Muscle of leg (tissue), 3 donors: ENCODE measurements at regions not wholly inside any gene's neighbourhood (a gene's known extent, or its start where the extent isn't known, plus 50 kb on each side); places are given as distances from the start of the nearest gene placed in this dataset.
A peak's percentile ranks its signal among the peaks of the same experiment; 100 is the strongest.

ENCODE experiments used
- DNase-seq: peaks from one replicate; pipeline ENCODE4 v3.0.0; 2013
- H3K27ac ChIP-seq: one replicate; pipeline ENCODE4 v1.5.1; 2013; ENCODE audit warnings: mild to moderate bottlenecking, low read length, control low read depth
- H3K27me3 ChIP-seq: one replicate; pipeline ENCODE4 v1.6.1; 2013; ENCODE audit warnings: low read length; ENCODE audit not compliant: control insufficient read depth, insufficient read depth
- H3K36me3 ChIP-seq: one replicate; pipeline ENCODE4 v1.6.1; 2013; ENCODE audit warnings: low read length; ENCODE audit not compliant: control insufficient read depth, insufficient read depth
- H3K4me1 ChIP-seq: one replicate; pipeline ENCODE4 v1.6.1; 2013; ENCODE audit warnings: low read length; ENCODE audit not compliant: control insufficient read depth, insufficient read depth
- H3K4me3 ChIP-seq: one replicate; pipeline ENCODE4 v1.5.1; 2013; ENCODE audit warnings: low read length, control low read depth
- H3K9me3 ChIP-seq: replicated peaks from 2 replicates; pipeline ENCODE4 v1.6.1; 2013; ENCODE audit warnings: low read depth, low read length; ENCODE audit not compliant: control insufficient read depth
- WGBS: methylation state at CpG from one replicate; pipeline ENCODE4 v1.1.5; 2013; ENCODE audit warnings: missing lambda C conversion rate; ENCODE audit not compliant: insufficient coverage; 5-methylcytosine and 5-hydroxymethylcytosine counted together

DNA sequence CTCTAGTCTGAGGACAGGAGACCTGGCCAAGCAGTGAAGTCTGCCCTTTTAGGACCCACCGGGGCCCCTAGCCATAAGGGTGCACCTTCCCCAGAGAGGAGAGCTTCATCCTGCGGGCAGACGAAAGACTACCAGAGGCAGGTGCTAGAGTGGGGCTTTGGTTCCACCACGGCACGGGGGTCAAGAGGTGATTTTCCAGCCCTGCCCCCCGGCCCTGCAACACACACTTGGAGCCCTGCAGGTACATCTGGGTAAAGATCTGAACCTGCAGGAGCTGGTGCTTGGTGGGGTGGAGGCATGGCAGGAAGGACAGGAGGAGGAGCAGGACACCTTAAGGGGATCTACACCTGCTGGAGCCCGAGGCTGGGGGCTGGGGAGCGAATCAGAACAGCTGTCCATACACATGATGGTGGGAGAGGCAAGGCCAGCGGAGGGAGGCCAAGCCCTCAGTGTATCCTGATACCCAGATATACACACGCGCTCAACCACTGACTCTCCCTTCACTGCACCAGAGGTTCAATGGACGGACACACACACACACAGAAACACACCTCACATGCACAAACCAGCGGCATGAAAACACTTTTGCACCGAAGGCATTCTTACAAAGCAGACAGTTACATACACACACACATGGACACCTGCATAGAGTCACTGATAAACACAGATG lies 98.4 kb upstream of the MVB12B start:
- no peaks in the 10 kb centered on the region for H3K9me3 ChIP-seq
- DNase-seq: no peak
- no peaks in the 10 kb centered on the region for H3K36me3 ChIP-seq
- 68% methylated on average over 12 of the region's 14 CpGs for WGBS
- no peak overlapping the region for H3K27ac ChIP-seq
- no peak overlapping the region for H3K4me3 ChIP-seq
- H3K4me1 ChIP-seq: no peaks in the 10 kb centered on the region
- peaks cover 49% of the 10 kb centered on the region for H3K27me3 ChIP-seq

DNA sequence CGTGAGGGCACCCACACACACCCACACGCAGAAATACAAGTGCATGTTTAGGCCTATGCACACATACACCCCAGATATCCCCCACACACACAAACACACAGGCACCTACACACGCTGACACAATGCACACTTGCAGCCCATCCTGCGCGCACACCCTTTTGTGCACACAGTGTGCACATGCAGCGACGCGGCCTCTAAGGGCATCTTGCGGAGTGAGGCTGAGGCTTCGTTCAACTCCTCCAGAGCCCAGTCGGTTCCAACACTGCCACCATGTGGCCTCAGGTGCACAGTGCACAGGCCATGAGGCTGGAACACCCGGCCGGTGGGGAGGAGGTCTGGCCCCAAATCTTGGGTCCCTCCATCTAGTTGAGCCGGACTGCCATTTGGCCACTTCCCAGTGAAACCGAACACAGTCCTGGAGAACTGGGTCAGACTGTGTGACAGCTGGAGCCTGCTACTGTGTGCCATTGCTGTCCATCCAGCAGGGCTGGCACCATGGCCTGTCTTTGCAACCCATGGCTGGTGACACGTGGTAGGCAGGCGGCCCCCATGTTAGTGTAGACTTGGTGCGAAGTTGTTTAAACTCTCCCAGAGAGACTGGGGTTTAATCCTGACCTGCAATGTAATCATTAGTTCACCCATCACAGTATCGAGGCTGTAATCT lies 97.7 kb upstream of the MVB12B start:
- peak; percentile 75 for DNase-seq
- H3K9me3 ChIP-seq: no peaks in the 10 kb centered on the region
- no peak overlapping the region for H3K27ac ChIP-seq
- WGBS: 17% methylated on average over 12 of the region's 19 CpGs
- H3K4me3 ChIP-seq: no peak overlapping the region
- peaks cover 43% of the 10 kb centered on the region for H3K27me3 ChIP-seq
- no peaks in the 10 kb centered on the region for H3K4me1 ChIP-seq
- H3K36me3 ChIP-seq: no peaks in the 10 kb centered on the region

DNA sequence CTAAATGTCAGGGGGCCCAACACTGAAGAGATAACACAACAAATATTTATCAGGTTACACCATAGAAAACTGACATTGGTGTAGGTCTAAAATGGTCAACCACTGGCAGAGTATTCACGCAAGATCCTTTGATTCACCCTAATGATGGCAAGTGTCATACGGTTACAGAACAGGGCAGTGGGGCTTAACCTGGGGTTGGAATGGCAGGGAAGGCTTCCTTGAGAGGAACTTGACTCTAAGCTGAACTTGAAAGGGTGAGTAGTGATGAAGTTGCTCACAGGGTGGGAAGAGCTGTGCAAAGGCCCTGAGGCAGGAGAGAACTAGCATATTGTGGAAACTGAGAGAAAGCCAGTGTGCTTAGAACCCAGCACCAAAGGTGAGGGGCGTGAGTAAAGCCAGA lies 97.1 kb upstream of the MVB12B start:
- WGBS: 81% methylated on average over 3 of the region's 3 CpGs
- peaks cover 37% of the 10 kb centered on the region for H3K27me3 ChIP-seq
- DNase-seq: no peak

DNA sequence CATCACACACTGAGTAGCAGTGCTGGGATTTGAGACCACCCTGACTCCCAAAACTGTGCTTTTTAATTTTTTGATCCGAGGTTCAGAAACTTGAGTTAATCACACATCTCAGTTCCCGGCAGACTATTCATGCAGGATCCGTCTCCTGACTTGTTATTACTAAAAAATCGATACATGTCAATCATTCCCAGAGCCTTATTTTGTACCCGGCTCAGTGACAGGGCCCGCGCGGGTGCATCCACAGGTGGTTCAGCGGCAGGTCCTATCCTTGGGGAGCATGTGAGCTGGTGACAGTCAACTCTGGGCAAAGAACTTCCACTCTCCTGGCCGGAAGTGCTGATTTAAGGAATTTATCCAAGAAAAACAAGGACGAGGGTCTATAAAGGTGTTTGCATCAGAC lies 95.9 kb upstream of the MVB12B start:
- Histone ChIP-seq H3K27me3 (peaks cover 30% of the 10 kb centered on the region), H3K36me3 (no peaks in the 10 kb centered on the region), H3K27ac (no peak overlapping the region), H3K9me3 (no peaks in the 10 kb centered on the region), H3K4me1 (no peaks in the 10 kb centered on the region), H3K4me3 (no peak overlapping the region)
- 89% methylated on average over 9 of the region's 11 CpGs for WGBS
- DNase-seq: no peak

More for the DNA sequence above, 97.1 kb upstream of the MVB12B start:
- Histone ChIP-seq H3K27ac (no peak overlapping the region), H3K36me3 (no peaks in the 10 kb centered on the region), H3K9me3 (no peaks in the 10 kb centered on the region), H3K4me3 (no peak overlapping the region), H3K4me1 (no peaks in the 10 kb centered on the region)

DNA sequence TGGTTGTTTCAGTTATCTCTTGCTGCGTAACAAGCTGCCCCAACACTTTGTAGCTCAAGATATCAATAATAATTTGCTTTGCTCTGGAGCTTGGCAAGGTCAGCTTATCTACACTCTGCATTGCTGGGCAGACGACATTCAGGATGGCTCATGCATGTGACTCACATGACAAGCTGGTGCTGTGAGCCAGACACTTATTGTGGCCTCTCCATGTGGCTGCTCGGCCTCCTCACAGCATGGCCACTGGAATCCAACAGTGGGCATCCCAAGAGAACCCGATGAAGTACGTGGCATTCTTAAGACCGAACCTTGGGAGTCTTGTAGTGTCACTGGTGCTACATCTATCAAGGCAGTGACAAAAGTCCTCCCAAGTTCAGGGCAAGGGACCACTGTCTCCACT lies 94.2 kb upstream of the MVB12B start:
- Histone ChIP-seq H3K36me3 (no peaks in the 10 kb centered on the region), H3K27me3 (peaks cover 15% of the 10 kb centered on the region), H3K4me3 (no peak overlapping the region), H3K9me3 (no peaks in the 10 kb centered on the region), H3K4me1 (no peaks in the 10 kb centered on the region), H3K27ac (no peak overlapping the region)
- no peak for DNase-seq
- 97% methylated on average over 6 of the region's 6 CpGs for WGBS

DNA sequence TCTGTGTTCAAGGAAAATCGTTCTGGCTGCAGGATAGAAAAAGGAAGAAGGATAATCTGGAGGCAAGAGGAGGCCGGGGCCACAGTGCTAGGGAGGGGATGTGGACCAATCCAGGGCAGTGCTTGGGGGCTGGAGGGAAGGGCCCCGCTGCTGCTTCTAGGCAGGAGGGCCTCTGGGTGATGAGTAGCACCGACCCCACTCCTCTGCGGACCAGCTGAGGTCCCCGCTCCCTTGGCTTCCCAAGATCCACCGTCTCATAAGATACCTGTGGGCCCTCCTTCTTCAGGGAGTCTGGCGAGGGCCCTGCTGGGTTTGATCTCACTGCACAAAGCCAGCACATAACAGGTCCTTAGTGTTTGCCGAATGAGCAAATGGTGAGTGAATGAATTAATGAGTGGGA lies 93.5 kb upstream of the MVB12B start:
- Histone ChIP-seq H3K9me3 (no peaks in the 10 kb centered on the region), H3K36me3 (no peaks in the 10 kb centered on the region), H3K4me3 (no peak overlapping the region), H3K4me1 (no peaks in the 10 kb centered on the region), H3K27ac (no peak overlapping the region), H3K27me3 (peaks cover 9% of the 10 kb centered on the region)
- DNase-seq: no peak
- WGBS: 83% methylated on average over 5 of the region's 9 CpGs

DNA sequence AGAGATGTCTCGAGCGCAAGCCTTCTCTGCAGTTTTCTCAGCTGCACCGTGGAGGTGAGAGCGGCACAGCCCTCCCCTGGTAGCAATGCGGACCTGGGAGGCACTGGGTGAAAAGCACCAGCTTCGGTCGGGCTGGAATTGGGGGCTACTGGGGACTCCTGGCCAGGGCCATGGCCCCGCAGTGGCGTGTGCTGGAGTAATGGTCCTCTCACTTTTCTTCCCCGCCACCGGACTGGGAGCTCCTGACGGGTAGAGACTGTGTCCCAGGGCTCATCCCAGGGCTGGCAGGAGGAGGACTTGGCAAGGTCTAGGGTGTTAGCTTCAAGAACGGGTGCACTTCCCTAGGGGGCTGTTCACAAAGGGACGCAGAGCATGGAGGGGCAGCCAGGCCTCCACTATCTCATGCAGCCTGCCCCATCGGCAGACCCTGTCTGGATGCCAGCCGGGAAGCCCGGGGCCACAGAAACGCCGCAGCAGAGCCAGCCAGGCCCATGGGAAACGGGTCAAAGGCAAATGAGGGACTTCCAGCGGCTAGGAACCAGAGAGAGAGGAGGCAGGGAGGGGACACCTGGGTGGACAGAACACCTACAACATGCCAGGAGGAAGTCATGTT lies 92.6 kb upstream of the MVB12B start:
- WGBS: 89% methylated on average over 18 of the region's 21 CpGs
- no peaks in the 10 kb centered on the region for H3K36me3 ChIP-seq
- no peak overlapping the region for H3K27ac ChIP-seq
- no peak for DNase-seq
- no peaks in the 10 kb centered on the region for H3K9me3 ChIP-seq
- H3K27me3 ChIP-seq: peaks cover 2% of the 10 kb centered on the region
- no peak overlapping the region for H3K4me3 ChIP-seq
- H3K4me1 ChIP-seq: no peaks in the 10 kb centered on the region

DNA sequence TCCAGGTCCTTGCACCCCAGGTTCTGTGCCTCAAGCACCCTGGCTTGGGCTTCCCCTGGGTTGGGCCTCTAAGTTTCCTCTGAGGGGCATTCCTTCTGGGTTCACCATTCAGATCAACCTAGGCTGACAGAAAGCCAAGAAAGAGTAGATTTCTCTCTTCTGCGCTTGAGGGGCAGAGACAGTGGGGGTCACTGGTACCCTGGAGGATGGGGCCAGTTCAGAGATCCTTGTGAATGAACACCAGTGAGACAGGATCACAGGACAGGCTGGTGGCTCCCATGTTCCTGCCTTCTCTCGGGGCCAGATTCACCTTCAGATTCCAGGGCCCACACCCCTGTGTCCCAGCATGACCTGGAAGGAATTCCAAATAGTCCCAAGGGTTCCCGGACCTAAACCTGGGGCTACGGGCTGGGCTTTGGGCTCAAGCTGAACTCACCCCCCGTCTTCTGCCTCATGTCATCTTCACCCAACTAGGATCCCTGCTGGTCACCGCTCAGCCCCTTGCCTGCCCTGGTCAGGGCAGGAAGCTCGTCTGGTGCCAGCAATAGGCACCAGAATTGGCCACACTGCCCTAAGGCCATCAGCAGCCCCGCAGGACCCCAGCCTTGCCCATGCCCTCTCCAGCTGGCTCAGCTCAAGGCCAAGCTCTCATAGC lies 91.8 kb upstream of the MVB12B start:
- 83% methylated on average over 7 of the region's 8 CpGs for WGBS
- DNase-seq: no peak
- Histone ChIP-seq H3K36me3 (no peaks in the 10 kb centered on the region), H3K27ac (no peak overlapping the region), H3K27me3 (peaks cover 2% of the 10 kb centered on the region), H3K9me3 (no peaks in the 10 kb centered on the region), H3K4me1 (no peaks in the 10 kb centered on the region), H3K4me3 (no peak overlapping the region)

DNA sequence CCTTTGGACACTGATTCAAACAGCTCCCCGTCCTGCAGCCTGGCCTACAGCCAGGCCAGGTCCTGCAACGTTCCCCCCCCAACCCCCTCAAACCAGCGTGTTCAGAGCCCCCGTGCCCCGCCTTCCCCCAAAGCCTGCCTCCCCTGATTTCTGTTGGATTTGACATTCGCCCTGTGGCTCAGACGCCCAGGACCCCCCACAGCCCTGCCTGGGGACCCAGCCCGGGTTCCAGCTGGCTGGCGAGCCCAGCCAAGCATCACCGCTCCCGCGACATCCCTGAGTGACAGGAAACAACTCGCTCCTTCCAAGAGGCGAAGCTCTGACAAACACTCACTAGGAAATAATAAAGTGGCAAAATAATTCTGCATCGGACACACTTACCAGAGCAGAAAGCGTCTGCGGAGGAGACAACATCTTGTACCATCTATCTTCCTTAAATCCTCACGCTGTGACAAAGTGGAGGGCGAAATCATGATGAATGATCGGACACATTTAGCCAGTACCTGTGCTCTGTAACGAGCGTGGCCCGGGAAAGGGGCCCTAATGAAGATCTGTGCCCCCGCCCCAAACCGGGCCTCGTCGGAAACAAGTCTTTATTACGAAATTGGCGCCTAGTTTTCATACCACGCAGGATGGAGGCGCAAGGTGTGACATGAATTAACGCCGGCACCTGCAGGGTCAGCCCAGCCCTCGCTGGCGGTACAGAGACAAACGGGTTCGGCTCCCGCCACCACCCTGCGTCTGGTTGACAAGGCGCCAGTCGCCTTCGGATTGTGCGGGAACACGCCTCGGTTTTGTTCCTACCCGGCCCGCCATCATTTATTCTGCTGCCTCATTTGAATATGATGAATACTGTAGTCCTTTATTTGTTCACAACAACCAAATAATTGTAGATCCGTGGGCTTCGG lies 91.0 kb upstream of the MVB12B start:
- Histone ChIP-seq H3K9me3 (no peaks in the 10 kb centered on the region), H3K36me3 (no peaks in the 10 kb centered on the region), H3K27ac (no peak overlapping the region), H3K4me3 (no peak overlapping the region), H3K4me1 (no peaks in the 10 kb centered on the region), H3K27me3 (peaks cover 2% of the 10 kb centered on the region)
- 82% methylated on average over 32 of the region's 49 CpGs for WGBS
- DNase-seq: no peak
